Panc1 (cell line): ENCODE measurements at regions not wholly inside any gene's neighbourhood (a gene's known extent, or its start where the extent isn't known, plus 50 kb on each side); places are given as distances from the start of the nearest gene placed in this dataset.

Experiments
- ATAC-seq: fragments of 200-7000 bp; cut with Tn5 transposase; 2 replicates; pipeline ENCODE4 v1.9.1; 2020; ENCODE audit warnings: mild to moderate bottlenecking, moderate library complexity
- BruUV-seq: library from RNA; stranded (reverse); fragments of 400-500 nt; replicated peaks from 2 replicates; lab custom pipeline; 2021; lab: Mats Ljungman, UMichigan
- CTCF ChIA-PET: fragments of 300-600 bp; sonication (Branson Sonifier 250); formaldehyde crosslinking; loops from one replicate; lab custom pipeline; 2022; ENCODE audit warnings: antibody characterized with exemption; lab: Charles Lee
- POLR2A ChIA-PET: fragments of 300-600 bp; sonication (Branson Sonifier 250); formaldehyde crosslinking; loops from one replicate; lab custom pipeline; 2022; ENCODE audit warnings: antibody characterized with exemption; lab: Charles Lee
- DNase-seq: peaks from one replicate; pipeline ENCODE4 v3.0.0-alpha.2; 2010; ENCODE audit warnings: low read depth, low spot score
- H3K27ac ChIP-seq: 2 replicates; pipeline ENCODE4 v1.5.1; 2011; ENCODE audit warnings: mild to moderate bottlenecking, low read length, inconsistent platforms
- H3K27me3 ChIP-seq: fragments of 200-500 bp; sonication (Bioruptor generic); 2 replicates; pipeline ENCODE4 v1.6.0; 2014; ENCODE audit warnings: low read length, inconsistent platforms; ENCODE audit not compliant: control insufficient read depth, insufficient read depth
- H3K36me3 ChIP-seq: fragments of 200-500 bp; sonication (Bioruptor generic); 2 replicates; pipeline ENCODE4 v1.5.1; 2014; ENCODE audit warnings: inconsistent platforms, mild to moderate bottlenecking, low read length, moderate library complexity; ENCODE audit not compliant: control insufficient read depth, insufficient read depth
- H3K4me1 ChIP-seq: 2 replicates; pipeline ENCODE4 v1.5.1; 2011; ENCODE audit warnings: inconsistent platforms, mild to moderate bottlenecking, low read length, moderate library complexity; ENCODE audit not compliant: control insufficient read depth, insufficient read depth
- H3K4me3 ChIP-seq, 2 experiments: 2 replicates each; pipeline ENCODE4 v1.5.1; 2011 to 2012; ENCODE audit warnings: low read depth in 2 of 2, low read length in 2 of 2, mild to moderate bottlenecking in 2 of 2, inconsistent platforms in 1 of 2, moderate library complexity in 1 of 2
- H3K9me3 ChIP-seq: fragments of 200-500 bp; sonication (Bioruptor generic); 2 replicates; pipeline ENCODE4 v1.5.1; 2014; ENCODE audit warnings: low read depth, mild to moderate bottlenecking, inconsistent platforms, low read length, moderate library complexity; ENCODE audit not compliant: control insufficient read depth, insufficient read depth
- POLR2AphosphoS5 ChIP-seq: IDR thresholded peaks from 2 replicates; pipeline ENCODE4 v1.6.1; 2012; ENCODE audit warnings: mild to moderate bottlenecking, low read depth, low read length, moderate library complexity
- SIN3A ChIP-seq: IDR thresholded peaks from 2 replicates; pipeline ENCODE4 v1.6.1; 2012; ENCODE audit warnings: low read depth, mild to moderate bottlenecking, low read length, moderate library complexity, borderline replicate concordance; ENCODE audit not compliant: insufficient read depth
- TCF7L2 ChIP-seq: IDR thresholded peaks from 2 replicates; pipeline ENCODE4 v1.6.1; 2011; ENCODE audit warnings: mild to moderate bottlenecking, low read depth, low read length, inconsistent platforms
- in situ Hi-C: cut with HindIII; loops from 2 replicates; pipeline ENCODE4 v1.10.0; 2016; ENCODE audit warnings: low sequenced_read_pairs, low pct_unique_long_range_greater_than_20kb
- intact Hi-C: fragments of 100-400 bp; cut with micrococcal nuclease; formaldehyde crosslinking; loops from one replicate; pipeline ENCODE4 v1.10.0; 2022; ENCODE audit not compliant: unreplicated experiment
- TF ChIP-seq, protein P1 (sequence below): fragments of 450-650 bp; IDR thresholded peaks from 2 replicates; pipeline ENCODE4 v1.5.1; 2017; ENCODE audit warnings: mild to moderate bottlenecking
- TF ChIP-seq, protein P2 (sequence below), 2 experiments: IDR thresholded peaks; 2 replicates each; pipeline ENCODE4 v1.6.1; 2011 to 2012; ENCODE audit warnings: low read depth in 2 of 2, control low read depth in 1 of 2, low read length in 1 of 2, mild to moderate bottlenecking in 1 of 2, moderate library complexity in 1 of 2; ENCODE audit not compliant: insufficient read depth in 1 of 2

DNA sequence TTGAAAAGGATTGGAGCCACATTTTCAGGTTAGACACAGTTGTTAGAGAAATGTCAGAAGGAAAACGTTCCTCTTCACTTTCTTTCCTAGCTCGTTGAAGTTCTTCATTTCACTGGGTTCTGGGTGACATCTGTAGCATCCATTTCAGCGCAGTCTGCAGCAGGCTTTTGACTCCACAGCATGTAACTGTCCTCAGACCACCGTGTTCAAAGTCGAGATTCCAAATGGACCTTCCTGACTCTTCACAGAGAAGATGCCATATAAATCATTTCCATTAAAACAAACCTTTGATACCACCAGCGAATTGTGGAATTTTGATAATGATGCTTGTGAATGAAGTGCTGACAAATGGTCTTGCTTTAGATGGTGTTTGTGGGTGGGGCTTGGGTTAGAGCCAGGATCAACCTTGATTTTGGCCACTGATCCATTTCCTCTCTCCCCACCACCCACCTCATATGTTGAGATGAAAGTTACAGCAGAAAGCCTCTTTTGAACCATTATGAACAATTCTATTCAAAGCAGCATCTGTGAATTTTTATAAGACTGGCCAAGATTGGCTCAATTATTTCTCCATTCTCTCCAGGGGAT lies 185.3 kb upstream of the PREP start:
- no peaks in the 10 kb centered on the region for H3K36me3 ChIP-seq
- H3K9me3 ChIP-seq, result no peaks in the 10 kb centered on the region
- ChIA-PET CTCF (no interaction called here), POLR2A (interaction anchor here (0.7 kb wide), 1 partner anchor 164 kb away, joined by 3 read pairs; no protein-coding TSS in a partner anchor)
- peaks cover 9% of the 10 kb centered on the region; the same call in 1 of the 2 replicates for H3K4me1 ChIP-seq
- DNase-seq (no peak), ATAC-seq (no peak)
- TF ChIP-seq TCF7L2, result no peak
- TF ChIP-seq POLR2AphosphoS5, result no peak
- no peak for TF ChIP-seq SIN3A
- TF ChIP-seq, protein P1, sequence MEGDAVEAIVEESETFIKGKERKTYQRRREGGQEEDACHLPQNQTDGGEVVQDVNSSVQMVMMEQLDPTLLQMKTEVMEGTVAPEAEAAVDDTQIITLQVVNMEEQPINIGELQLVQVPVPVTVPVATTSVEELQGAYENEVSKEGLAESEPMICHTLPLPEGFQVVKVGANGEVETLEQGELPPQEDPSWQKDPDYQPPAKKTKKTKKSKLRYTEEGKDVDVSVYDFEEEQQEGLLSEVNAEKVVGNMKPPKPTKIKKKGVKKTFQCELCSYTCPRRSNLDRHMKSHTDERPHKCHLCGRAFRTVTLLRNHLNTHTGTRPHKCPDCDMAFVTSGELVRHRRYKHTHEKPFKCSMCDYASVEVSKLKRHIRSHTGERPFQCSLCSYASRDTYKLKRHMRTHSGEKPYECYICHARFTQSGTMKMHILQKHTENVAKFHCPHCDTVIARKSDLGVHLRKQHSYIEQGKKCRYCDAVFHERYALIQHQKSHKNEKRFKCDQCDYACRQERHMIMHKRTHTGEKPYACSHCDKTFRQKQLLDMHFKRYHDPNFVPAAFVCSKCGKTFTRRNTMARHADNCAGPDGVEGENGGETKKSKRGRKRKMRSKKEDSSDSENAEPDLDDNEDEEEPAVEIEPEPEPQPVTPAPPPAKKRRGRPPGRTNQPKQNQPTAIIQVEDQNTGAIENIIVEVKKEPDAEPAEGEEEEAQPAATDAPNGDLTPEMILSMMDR, result no peak
- TF ChIP-seq, protein P2, sequence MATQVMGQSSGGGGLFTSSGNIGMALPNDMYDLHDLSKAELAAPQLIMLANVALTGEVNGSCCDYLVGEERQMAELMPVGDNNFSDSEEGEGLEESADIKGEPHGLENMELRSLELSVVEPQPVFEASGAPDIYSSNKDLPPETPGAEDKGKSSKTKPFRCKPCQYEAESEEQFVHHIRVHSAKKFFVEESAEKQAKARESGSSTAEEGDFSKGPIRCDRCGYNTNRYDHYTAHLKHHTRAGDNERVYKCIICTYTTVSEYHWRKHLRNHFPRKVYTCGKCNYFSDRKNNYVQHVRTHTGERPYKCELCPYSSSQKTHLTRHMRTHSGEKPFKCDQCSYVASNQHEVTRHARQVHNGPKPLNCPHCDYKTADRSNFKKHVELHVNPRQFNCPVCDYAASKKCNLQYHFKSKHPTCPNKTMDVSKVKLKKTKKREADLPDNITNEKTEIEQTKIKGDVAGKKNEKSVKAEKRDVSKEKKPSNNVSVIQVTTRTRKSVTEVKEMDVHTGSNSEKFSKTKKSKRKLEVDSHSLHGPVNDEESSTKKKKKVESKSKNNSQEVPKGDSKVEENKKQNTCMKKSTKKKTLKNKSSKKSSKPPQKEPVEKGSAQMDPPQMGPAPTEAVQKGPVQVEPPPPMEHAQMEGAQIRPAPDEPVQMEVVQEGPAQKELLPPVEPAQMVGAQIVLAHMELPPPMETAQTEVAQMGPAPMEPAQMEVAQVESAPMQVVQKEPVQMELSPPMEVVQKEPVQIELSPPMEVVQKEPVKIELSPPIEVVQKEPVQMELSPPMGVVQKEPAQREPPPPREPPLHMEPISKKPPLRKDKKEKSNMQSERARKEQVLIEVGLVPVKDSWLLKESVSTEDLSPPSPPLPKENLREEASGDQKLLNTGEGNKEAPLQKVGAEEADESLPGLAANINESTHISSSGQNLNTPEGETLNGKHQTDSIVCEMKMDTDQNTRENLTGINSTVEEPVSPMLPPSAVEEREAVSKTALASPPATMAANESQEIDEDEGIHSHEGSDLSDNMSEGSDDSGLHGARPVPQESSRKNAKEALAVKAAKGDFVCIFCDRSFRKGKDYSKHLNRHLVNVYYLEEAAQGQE (IDR thresholded peaks at IDR 0.05; ENCODE audit: insufficient read depth in 1 of 2, low read depth in 2 of 2, low read length in 1 of 2), result no peak
- H3K27ac ChIP-seq, result peak overlapping the region; percentile 71; the same call in 1 of the 2 replicates
- H3K27me3 ChIP-seq, result no peaks in the 10 kb centered on the region
- H3K4me3 ChIP-seq, result no peak overlapping the region
- intact Hi-C loops, result loop anchor here (5.0 kb wide), 1 partner anchor 96 kb away; no protein-coding TSS in a partner anchor
- no TSS peak for BruUV-seq
- in situ Hi-C loops, result no loop called here

DNA sequence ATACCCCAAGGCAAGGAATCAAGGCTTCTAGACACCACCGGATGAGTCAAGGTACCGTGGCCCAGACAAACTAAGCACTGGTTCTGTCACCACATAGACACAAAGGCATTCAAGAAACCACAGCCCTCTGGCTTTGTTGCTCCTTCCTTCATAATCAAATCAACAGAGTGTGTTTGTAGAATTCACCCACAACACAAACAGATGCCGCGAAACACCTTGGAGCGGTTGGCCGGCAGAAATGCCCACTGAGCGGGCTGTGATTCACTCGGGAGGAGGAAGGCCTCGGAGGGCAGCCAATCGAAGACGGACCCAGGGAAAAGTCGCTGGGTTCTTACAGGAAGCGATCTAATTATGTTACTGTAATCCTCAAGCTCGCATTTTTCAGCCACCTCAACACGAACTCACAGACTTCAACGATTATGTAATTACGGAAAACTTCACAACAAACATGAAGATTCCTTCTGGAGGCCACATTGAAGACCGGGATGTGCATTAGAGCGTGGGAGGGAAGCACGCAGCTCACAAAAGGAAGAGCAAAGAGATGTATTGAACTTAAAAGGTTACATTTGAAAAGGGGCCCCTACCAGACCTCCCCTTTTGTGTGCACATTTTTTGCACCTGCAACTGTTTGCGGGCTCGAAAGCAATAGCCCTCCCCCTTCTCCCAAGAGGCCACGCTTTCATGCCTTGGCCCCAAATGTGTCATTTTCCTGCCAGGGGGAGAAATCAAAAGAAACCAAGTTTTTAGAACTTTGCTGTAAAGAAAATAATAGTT lies 184.7 kb upstream of the PREP start:
- no TSS peak for BruUV-seq
- Histone ChIP-seq H3K27ac (peak overlapping the region; percentile 71), H3K4me3 (peak overlapping the region in 1 of 2 experiments; percentile 16; a peak in 2 of 4 replicates), H3K27me3 (no peaks in the 10 kb centered on the region), H3K36me3 (no peaks in the 10 kb centered on the region), H3K9me3 (no peaks in the 10 kb centered on the region), H3K4me1 (peaks cover 9% of the 10 kb centered on the region; the same call in 1 of the 2 replicates)
- DNase-seq, result no peak
- no peak for TF ChIP-seq SIN3A
- TF ChIP-seq TCF7L2, result peak; percentile 53; the same call in 1 of the 2 replicates
- peak; percentile 51; the same call in 1 of the 2 replicates for TF ChIP-seq POLR2AphosphoS5
- intact Hi-C loops (loop anchor here (5.0 kb wide), 1 partner anchor 95 kb away; no protein-coding TSS in a partner anchor), in situ Hi-C loops (no loop called here)
- ChIA-PET CTCF (no interaction called here), POLR2A (interaction anchor here (0.7 kb wide), 1 partner anchor 165 kb away, joined by 3 read pairs; no protein-coding TSS in a partner anchor)
- peak; percentile 89 for ATAC-seq
